GM19239 (cell line): ENCODE measurements at regions not wholly inside any gene's neighbourhood (a gene's known extent, or its start where the extent isn't known, plus 50 kb on each side); places are given as distances from the start of the nearest gene placed in this dataset.
"Not testable (repeated sequence)": the region's sequence is repeated elsewhere in the genome, so short reads cannot be mapped to it uniquely, and the experiment has no call there.

Experiments
- DNase-seq: peaks from one replicate; pipeline ENCODE4 v3.0.0; 2011; ENCODE audit warnings: low spot score; ENCODE audit not compliant: insufficient read length
- FAIRE-seq: peaks from 2 replicates; lab custom pipeline; 2011; peaks lifted over from hg19 to GRCh38; lab: Jason Lieb, UNC

DNA sequence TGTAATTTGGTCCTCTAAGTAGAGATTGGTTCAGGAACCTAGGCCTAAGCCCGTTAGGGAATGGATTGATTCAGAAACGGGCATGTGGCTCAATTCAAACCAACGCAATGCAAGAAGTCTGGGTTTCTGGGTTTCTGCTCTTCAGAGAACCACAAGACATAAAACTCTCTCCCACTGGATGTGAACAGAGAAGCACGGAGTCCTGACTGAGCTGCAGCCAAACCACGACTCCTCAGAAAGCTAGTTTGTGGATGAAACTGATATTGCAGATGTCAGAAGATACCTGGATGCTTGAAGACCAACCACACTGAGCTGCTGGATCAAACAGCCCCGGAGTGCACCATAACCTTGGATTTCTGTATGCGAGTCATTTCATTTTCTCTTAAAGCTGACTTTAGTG lies 50.0 kb downstream of the SOD2 start:
- DNase-seq = no peak
- FAIRE-seq = no peak

DNA sequence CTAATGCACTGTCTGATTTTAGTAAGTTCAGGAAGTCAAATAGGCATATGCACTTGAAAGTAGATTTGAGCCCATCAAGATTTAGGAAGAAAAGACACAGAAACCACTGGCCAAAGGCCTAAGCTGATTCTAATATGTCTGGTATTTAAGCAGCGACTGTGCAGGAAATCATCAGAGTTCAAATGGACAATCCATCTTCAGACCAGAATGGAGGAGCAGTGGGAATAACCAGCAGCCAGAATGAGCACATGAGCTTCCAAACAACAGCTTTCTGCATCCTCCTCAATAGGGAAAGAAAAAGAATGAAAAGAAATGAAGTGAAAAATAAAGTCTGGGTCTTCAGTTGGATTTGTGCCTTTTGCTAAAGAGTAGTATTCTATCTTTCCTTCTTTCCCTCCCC lies 50.6 kb downstream of the SOD2 start:
- FAIRE-seq = no peak

DNA sequence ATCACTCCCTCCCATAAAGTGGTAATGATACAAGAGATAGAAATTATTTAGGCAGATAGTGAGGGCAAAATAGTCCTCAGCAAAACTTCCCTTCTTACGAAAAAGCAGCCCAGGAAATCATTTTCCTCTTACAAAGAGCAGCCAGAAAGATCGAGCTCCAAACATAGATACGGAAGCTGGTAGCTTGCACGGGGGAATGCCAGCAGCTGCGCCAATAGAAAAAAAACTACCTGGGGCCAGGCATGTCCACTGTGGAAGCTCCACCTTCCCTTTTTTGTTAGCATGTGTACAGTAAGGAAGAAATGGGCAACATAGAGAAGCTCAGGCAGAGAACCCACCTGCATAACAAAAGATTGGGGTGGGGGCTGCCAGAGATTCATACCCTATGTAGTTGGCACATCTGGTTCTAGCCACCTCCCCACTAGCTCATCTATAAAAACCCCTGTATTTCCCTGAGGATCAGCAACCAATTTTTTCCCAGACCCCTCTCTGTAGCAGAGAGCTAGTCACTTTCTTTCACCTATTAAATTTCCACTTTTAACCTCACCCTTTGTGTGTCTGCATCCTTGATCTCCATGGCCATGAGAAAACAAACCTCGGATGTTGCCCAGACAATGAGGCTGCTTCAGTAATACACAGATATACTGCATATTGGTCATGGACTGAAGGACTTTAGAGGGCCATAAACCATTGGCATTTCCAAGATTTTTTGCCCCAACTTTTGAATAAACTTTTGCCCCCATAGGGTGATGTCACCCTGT lies 52.1 kb downstream of the SOD2 start:
- DNase-seq (no peak), FAIRE-seq (no peak)

More for the DNA sequence above, 50.6 kb downstream of the SOD2 start:
- no peak for DNase-seq

DNA sequence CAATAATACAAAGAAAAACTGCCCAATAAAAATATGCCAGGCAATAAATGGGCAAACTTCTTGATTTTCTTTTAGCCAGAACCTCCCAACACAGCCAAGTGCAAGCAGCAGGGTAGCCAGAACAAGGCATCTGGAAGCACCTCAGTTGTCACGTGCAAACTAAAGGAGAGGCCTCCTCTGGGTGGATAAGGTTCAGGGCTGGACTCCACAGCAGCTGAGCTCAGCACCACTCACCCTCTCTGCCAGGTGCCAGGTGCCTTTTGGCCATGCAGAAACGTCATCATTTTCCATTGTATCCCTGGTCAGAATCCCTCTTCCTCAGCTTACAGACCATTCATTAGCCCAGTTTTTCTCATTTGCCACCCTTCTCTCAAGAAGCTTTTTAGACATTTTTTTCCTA lies 52.7 kb downstream of the SOD2 start:
- no peak for FAIRE-seq
- DNase-seq = no peak

DNA sequence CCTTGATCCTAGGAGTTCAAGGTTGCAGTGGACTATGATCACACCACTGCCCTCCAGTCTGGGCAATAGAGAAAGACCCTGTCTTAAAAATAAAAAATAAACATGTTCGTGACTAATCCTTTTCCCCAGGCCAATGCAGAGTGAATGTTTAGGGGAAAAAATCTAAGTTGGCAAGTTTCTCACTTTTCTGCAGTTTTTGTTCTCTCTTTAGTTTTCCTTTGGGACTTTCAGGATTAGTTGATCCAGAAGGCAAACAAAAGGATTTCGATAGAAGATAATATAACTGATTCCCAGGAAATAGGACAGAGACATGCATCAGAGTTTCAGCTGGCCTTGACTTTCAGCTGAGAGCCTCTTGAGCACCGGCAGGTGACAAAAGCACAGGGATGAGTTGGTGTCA lies 53.3 kb downstream of the SOD2 start:
- no peak for FAIRE-seq
- DNase-seq = no peak

DNA sequence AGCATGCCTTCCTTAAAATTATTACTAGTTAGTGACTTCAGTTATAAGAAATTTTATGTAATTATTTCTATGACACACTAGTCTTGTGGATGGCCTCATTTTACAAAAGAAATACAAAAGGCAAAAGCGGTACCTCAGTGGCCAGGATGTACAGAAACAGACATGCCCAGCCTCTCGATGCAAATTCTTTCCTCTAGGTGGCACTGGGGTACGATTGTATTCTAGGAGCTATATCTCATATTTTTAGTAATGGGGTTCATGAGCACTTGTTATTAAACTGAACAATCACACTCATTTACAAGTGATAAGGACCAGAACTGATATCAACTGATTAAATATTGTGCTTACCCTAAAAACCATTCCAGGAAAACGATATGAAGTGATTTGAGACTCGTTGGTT lies 59.8 kb downstream of the SOD2 start:
- DNase-seq (no peak), FAIRE-seq (no peak)

DNA sequence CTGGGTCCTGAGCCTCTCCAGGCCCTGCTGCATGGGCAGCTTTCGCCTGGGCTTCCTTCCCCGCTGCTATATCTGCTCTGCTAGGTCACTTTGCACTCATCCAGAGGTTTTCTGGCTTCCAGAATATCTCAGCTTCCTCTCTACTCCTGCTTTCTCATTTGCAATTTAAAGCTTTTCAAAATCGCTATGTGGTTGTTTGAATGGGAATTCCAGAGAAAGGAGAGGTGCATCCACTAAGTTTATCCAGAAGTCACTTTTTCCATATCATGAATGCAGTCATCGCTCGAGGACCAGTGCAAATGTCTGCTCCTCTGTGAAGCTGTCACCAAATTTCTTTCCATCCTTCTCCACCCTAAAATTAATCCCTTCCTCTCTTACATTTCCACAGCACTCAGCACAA lies 61.2 kb downstream of the SOD2 start:
- DNase-seq (no peak), FAIRE-seq (no peak)

DNA sequence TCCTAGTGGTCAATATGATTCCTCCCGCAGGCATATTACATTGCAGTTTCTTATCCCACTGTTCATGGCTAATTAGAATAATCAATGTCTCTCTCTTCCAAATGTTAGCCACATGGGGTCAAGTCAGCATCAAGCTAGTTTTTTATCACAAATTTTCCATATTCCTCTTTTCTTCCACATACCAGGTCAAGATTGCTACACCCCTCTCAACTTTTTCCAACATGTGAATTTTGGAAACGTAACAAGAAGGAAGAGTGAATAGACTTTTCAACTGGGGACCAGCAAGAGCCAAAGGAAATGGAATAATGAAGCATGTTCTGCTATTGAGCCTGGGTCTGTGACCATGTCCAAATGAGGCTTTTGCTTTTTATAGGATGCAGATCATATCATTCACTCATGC lies 65.1 kb downstream of the SOD2 start:
- DNase-seq = no peak
- no peak for FAIRE-seq

DNA sequence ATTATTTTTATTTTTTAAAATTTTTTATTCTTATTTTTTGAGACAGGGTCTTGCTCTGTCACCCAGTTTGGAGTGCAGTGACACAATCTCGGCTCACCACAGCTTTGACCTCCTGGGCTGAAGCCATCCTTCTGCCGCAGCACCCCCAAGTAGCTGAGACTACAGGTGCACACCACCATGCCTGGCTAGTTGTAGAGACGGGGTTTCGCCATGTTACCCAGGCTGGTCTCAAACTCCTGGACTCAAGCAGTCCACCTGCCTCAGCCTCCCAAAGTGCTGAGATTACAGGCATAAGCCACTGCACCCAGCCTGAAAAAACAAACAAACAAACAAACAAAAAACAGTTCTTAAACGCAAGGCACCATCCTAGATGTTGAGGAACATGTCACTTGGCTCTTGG lies 66.5 kb downstream of the SOD2 start:
- FAIRE-seq = not testable (repeated sequence)

DNA sequence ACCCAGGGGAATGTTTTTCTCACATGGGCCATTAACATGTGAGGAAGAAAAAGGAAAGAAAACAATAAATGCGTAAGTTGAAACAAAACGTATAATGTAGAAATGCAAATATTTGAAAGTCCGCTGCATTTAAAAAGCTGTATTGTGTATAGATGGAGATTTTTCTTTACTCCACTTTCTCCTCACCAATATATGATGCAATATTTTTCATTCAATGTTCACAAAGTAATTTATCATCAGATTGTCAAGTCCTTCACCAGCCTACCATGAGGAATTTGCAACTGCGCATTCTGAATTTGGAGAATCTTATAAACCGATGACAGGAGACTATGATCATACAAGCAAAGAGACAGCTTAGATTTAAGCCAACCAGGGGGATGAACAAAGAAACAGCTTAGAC lies 69.9 kb downstream of the SOD2 start:
- DNase-seq (no peak), FAIRE-seq (no peak)

More for the DNA sequence above, 66.5 kb downstream of the SOD2 start:
- DNase-seq = not testable (repeated sequence)

DNA sequence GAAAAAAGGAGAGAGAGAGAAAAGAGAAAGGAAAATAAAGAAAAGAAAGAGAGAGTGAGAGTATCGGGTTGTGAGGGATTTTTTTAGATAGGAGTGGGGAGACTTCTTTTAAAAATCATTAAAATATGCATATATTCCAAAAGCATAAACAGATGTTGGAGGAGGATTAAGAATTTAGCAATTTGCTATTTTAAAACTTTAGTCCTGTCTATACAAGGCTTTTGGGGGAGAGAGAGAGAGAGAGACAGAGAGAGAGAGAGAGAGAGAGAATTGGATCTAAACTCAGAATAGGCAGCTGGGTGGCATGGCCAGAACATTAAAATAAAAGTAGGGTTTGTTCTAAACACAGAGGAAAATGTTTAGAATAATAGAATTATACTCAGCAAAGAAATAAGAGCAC lies 72.1 kb downstream of the SOD2 start:
- FAIRE-seq (no peak), DNase-seq (no peak)

DNA sequence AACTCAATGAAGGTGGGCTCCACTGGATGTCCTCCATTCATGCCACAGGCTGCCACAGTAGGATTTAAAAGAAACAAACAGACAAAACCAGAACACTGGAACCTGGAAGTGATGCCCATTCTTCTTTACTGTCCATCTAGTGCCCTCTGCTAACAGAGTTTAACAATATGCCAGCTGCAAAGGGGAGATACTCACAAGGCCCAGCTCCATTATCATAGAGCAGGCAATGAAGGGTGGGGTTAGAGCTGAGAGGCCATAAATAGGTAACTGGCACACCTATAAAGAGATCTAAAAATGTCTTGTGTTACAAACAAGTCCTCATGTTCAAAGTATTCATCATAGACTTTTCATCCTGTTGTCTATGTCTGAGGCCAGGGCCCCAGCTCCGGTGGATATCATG lies 75.6 kb downstream of the SOD2 start:
- DNase-seq (no peak), FAIRE-seq (no peak)

DNA sequence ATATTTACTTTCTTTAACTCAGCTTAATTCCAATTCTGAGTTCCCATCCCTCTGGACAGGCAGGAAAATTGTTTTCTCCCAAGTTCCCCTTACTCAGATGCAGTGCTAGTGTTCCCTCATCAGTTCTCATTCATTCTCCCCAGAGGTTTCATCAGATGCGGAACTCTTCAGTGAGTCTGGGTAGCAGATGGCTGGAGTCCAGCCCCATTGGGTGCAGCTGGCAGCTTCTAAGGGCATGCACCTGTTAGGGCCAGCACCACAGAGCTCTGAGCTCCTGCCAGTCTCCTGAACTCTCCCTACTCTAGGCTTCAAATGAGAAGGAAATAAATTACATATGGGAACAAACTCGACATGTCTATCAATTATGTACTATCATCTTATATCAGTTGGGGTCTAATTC lies 76.6 kb downstream of the SOD2 start:
- DNase-seq (no peak), FAIRE-seq (no peak)

DNA sequence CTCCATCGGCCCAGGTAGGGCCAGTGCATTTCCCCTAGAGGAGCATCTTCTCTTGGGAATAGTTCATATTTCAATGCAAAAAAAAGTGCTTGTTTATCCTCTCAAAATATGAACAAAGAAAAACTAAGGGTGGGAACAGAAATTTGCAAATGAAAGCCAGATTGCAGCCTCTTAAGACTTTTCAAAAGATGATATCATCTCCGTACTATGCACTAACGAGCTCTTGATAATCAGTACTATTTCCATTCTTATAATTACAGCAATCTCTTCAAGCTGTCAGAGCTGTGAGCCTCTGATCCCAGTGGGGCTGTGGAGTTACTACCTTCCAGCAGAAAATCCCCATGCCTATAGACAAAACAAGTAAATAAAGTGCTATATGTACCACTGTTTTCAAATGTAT lies 77.1 kb downstream of the SOD2 start:
- no peak for FAIRE-seq
- no peak for DNase-seq

DNA sequence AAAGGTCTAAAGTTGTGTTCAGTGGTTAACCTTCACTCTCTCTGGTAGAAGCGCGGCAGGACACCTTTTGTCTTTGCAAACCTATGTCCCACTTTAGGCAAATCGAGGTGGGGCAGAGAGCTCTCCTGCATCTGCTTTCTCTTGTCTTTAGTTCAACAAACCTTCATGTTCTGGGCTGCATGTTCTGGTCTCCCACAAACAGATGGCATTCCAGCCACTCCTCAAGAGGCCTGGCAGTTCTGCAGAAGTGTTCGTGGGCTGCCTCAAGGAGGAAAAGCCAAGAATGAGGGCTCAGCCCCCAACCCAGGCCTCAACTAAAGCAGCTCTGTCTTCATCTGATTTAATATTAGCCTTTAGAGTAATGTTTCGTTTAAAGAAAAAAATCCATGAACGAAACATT lies 82.2 kb downstream of the SOD2 start:
- no peak for DNase-seq
- FAIRE-seq = peak; percentile 18

DNA sequence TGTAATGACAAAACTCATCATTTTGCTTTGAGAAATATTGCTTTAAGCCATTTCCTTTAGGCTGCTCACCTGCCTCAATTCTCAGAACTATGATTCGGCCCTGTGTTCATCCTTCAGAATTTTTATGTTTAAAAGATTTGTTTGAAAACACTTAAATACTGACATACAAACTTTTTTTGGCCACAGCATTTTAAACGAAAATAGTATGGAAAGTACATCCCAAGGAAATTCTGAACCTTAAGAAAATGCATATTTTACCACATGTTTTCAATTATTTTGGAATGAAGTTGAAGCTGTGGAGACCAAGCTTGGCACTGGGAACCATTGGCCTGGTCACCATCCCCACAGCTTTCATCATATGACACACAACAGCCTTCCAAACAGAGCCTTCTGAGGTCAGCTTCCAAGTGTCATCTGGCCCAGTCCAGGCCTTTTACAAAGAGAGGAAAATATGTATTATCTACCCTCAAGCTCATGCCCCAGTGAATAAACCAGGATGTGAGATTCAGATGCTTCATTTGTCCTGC lies 83.3 kb downstream of the SOD2 start:
- DNase-seq (no peak), FAIRE-seq (no peak)

DNA sequence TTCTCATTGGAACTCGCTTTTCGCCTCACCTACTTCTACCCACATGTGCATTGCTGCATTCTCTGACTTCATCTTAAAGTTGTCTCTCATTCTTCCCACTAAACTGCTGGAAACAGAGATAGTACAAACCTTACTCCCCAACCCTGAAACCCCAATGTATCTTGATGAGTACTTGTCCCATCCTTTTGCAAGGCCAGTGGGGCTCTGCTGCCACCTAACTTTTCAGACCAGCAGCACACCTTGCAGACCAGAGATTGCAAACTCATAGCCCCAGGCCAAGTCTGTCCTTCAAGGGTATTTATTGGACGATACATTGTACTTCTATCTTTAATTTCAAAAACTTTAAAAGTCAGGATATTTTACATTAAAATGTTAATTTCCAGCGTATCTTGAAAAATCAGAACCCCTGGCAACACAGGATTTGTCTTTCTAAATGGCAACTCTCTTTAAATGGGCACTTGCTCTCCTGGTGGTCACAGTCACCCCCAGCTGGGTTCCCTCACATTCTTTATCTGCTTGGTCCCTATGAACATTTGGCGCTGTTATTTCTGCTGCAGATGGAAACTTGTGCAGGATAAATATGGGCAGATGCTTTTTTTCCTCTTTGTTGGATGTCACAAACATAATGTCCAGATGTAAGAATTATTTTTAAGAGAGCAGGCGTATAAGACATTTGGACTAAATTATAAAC lies 83.9 kb downstream of the SOD2 start:
- FAIRE-seq (no peak), DNase-seq (no peak)

DNA sequence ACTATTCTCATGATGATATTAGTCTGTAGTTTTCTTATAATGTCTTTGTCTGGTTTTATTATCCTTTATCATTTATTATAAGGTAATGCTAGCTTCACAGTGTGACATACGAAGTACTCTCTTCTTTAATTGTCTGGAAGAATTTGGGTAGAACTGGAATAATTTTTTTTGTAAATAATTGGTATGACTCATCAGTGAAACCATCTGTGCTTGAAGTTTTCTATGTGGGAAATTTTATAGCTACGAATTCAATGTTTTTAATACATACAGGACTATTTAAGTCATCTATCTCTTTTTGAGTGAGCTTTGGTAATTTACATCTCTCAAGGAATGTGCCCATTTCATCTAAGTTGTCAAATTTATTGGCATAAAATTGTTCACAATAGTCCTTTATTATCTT lies 86.3 kb downstream of the SOD2 start:
- DNase-seq = no peak
- no peak for FAIRE-seq

DNA sequence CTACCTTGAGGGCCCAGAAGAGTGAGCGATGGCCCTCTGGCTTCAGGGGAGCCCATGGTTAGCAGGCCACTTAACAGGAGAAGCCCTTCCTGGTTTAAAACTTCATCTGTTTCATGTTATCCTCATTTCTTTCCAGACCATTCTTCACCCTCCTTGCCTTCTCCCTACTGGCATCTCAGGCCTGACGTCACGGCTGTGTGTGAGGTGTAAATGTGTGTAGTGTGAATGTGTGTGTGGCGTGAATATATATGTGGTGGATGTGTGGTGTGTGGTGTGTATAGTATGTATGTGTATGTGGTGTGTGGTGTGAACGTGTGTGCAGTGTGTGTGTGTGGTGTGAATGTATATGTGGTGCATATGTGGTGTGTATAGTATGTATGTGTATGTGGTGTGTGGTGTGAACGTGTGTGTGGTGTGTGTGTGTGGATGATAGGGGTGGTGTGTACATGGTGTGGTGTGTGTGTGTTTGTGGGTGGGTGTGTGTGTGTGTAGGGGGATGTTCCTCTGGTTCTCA lies 88.5 kb downstream of the SOD2 start:
- FAIRE-seq (no peak), DNase-seq (no peak)

DNA sequence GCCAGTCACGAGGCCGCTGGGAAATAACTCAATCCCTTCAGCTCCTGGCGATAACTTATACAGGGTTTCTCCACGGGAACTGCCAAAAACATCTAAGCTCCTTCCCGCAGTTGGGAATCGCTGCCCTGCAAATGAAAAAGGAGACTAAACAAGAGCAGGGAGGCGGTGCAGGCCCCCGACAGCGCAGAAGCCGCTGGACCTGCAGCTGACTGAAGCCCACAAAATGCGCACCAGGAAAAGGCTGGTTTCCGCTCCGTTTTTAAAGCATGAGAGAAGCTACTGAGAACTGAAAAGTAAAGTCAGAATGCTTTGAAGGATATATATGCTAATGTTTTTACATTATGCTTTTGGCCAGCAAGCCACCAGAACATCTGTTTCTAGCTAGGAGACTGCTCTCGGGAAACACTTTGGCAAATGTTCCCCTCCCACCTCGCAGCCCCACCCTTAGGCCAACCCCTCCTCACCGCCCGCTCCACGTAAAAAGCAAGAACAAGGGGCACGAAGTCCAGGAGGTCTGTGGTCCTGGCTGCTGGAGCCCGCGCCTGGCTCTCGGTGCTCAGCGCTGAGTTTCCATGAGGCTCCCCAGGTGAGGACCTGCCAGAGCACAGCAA lies 90.5 kb downstream of the SOD2 start:
- FAIRE-seq (no peak), DNase-seq (no peak)

DNA sequence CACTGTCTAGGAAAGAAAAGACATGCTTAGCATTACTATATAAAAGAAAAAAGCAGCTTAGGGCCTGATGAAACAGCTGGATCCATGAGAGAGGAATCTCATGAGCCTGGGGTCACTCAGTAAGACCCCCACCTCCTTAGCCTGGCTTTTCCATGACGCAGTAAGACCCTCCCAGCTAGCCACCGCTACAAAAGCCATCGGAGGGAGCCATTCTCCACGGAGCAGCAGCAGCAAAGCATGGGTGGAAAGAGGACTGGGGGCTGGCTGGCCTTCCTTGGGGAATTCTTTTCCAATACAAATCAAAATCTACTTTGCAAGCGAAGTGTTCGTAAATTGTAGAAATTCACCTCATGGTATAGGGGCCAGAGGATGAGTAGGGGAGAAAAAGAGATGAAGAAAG lies 91.8 kb downstream of the SOD2 start:
- DNase-seq (no peak), FAIRE-seq (no peak)
